Esophagus squamous epithelium (tissue), 4 donors: ENCODE measurements at regions not wholly inside any gene's neighbourhood (a gene's known extent, or its start where the extent isn't known, plus 50 kb on each side); places are given as distances from the start of the nearest gene placed in this dataset.

Experiments used
- POLR2A ChIP-seq, 4 donors: fragments of 450-650 bp; IDR thresholded peaks; one replicate each; pipeline ENCODE4 v1.6.1; 2017; ENCODE audit warnings: antibody characterized with exemption in 4 of 4, mild to moderate bottlenecking in 4 of 4, moderate library complexity in 3 of 4
- TF ChIP-seq, protein P1 (sequence below), 6 experiments: fragments of 450-650 bp in 4 of 6; fragments of 200-600 bp in 2 of 6; sonication (generic) in 2 of 6; IDR thresholded peaks; one replicate each; pipeline ENCODE4 v1.5.1; 2016 to 2019; ENCODE audit warnings: antibody characterized with exemption in 6 of 6, mild to moderate bottlenecking in 4 of 6, moderate library complexity in 4 of 6

DNA sequence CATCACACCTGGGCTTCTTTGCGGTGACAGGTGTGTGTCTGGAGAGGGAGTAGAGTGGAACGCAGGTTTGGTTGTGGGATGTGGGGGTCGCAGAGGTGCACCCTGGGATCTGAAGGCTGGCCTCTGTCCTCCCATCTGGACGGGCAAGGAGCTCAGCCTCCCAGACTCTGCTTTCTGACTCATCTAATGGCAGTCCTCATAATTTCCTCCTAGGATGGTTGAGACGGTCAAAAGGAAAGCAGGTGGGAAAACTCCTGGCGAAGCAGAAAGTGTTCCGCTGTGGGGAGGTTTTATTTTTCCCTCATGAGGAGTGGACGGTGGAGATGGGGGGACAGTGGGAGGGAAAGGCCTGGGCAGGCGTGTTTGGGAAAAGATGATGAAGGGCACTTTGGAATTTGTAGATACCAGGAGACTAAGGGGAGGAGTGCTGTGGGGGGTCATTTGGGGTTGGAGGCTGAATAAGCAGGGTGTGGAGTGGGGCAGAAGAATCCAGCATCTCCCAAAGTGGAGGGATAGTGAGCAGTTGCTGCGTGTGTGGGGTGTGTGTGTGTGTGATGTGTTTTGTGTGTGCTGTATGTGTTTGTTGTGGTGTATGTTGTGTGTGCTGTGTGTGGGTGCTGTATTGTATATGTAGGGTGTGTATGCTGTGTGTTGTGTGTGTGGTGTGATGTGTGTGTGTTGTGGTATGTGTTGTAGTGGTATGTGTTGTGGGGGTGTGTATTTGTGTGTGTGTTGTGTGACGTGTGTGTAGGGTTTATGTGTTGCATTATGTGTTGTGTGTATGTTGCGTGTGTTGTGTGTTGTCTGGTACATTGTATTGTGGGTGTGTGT, 97.2 kb upstream of the PODXL start:
- no peak for TF ChIP-seq POLR2A (IDR thresholded peaks at IDR 0.05)
- TF ChIP-seq, protein P1, sequence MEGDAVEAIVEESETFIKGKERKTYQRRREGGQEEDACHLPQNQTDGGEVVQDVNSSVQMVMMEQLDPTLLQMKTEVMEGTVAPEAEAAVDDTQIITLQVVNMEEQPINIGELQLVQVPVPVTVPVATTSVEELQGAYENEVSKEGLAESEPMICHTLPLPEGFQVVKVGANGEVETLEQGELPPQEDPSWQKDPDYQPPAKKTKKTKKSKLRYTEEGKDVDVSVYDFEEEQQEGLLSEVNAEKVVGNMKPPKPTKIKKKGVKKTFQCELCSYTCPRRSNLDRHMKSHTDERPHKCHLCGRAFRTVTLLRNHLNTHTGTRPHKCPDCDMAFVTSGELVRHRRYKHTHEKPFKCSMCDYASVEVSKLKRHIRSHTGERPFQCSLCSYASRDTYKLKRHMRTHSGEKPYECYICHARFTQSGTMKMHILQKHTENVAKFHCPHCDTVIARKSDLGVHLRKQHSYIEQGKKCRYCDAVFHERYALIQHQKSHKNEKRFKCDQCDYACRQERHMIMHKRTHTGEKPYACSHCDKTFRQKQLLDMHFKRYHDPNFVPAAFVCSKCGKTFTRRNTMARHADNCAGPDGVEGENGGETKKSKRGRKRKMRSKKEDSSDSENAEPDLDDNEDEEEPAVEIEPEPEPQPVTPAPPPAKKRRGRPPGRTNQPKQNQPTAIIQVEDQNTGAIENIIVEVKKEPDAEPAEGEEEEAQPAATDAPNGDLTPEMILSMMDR (IDR thresholded peaks at IDR 0.05) = no peak
